Hepatocyte (in vitro differentiated cells): ENCODE measurements at regions not wholly inside any gene's neighbourhood (a gene's known extent, or its start where the extent isn't known, plus 50 kb on each side); places are given as distances from the start of the nearest gene placed in this dataset.

Source experiments
- DNase-seq: peaks from one replicate; pipeline ENCODE4 v3.0.0-alpha.2; 2016; ENCODE audit warnings: low spot score
- H2AFZ ChIP-seq: fragments of 200-600 bp; sonication (generic); 2 replicates; pipeline ENCODE4 v1.6.0; 2016; ENCODE audit warnings: antibody characterized with exemption, mild to moderate bottlenecking
- H3K27ac ChIP-seq: fragments of 200-600 bp; sonication (generic); 2 replicates; pipeline ENCODE4 v1.5.1; 2016; ENCODE audit warnings: mild to moderate bottlenecking
- H3K27me3 ChIP-seq: fragments of 200-600 bp; sonication (generic); 2 replicates; pipeline ENCODE4 v1.6.1; 2016
- H3K36me3 ChIP-seq: fragments of 200-600 bp; sonication (generic); replicated peaks from 2 replicates; pipeline ENCODE4 v1.5.1; 2016; ENCODE audit warnings: low read depth; ENCODE audit not compliant: insufficient read depth
- H3K4me1 ChIP-seq: fragments of 200-600 bp; sonication (generic); 2 replicates; pipeline ENCODE4 v1.5.1; 2016; ENCODE audit warnings: mild to moderate bottlenecking, moderate library complexity; ENCODE audit not compliant: insufficient read depth
- H3K4me2 ChIP-seq: fragments of 200-600 bp; sonication (generic); 2 replicates; pipeline ENCODE4 v1.6.0; 2016
- H3K4me3 ChIP-seq: fragments of 200-600 bp; sonication (generic); 2 replicates; pipeline ENCODE4 v1.5.1; 2016; ENCODE audit warnings: mild to moderate bottlenecking
- H3K79me2 ChIP-seq: fragments of 200-600 bp; sonication (generic); 2 replicates; pipeline ENCODE4 v1.6.0; 2017; ENCODE audit warnings: mild to moderate bottlenecking
- H3K9me2 ChIP-seq: fragments of 200-600 bp; sonication (generic); replicated peaks from 2 replicates; pipeline ENCODE4 v1.6.0; 2017; ENCODE audit warnings: mild to moderate bottlenecking; ENCODE audit not compliant: insufficient read depth
- H3K9me3 ChIP-seq: fragments of 200-600 bp; sonication (generic); 2 replicates; pipeline ENCODE4 v1.5.1; 2016; ENCODE audit warnings: low read depth, mild to moderate bottlenecking
- H4K20me1 ChIP-seq: fragments of 200-600 bp; sonication (generic); 2 replicates; pipeline ENCODE4 v1.6.0; 2016; ENCODE audit warnings: mild to moderate bottlenecking; ENCODE audit not compliant: insufficient read depth, poor library complexity, severe bottlenecking
- EZH2 ChIP-seq: fragments of 200-600 bp; sonication (generic); IDR thresholded peaks from 2 replicates; pipeline ENCODE4 v1.6.1; 2016; ENCODE audit warnings: antibody characterized with exemption, mild to moderate bottlenecking, borderline replicate concordance
- EZH2phosphoT487 ChIP-seq: fragments of 200-600 bp; sonication (generic); IDR thresholded peaks from one replicate; pipeline ENCODE4 v1.6.1; 2018; ENCODE audit warnings: antibody characterized with exemption, mild to moderate bottlenecking, low read depth, moderate library complexity; ENCODE audit not compliant: unreplicated experiment, severe bottlenecking
- WGBS: methylation state at CpG from one replicate; pipeline ENCODE4 v1.1.6; 2016; ENCODE audit warnings: low lambda C conversion rate; ENCODE audit errors: missing lambda C conversion rate; 5-methylcytosine and 5-hydroxymethylcytosine counted together
- TF ChIP-seq, protein P1 (sequence below): fragments of 200-600 bp; sonication (generic); IDR thresholded peaks from 2 replicates; pipeline ENCODE4 v1.5.1; 2016; ENCODE audit warnings: antibody characterized with exemption, mild to moderate bottlenecking; ENCODE audit not compliant: poor library complexity

GRCh38 chr14:44768935-44769334 is 192.8 kb downstream of the KLHL28 start:
- H3K27ac ChIP-seq, result no peak overlapping the region
- H3K36me3 ChIP-seq, result no peaks in the 10 kb centered on the region
- H3K4me3 ChIP-seq, result no peak overlapping the region
- DNase-seq, result no peak
- WGBS, result 95% methylated on average over 1 of the region's 1 CpG
- TF ChIP-seq EZH2 (no peak), EZH2phosphoT487 (no peak)
- TF ChIP-seq, protein P1, sequence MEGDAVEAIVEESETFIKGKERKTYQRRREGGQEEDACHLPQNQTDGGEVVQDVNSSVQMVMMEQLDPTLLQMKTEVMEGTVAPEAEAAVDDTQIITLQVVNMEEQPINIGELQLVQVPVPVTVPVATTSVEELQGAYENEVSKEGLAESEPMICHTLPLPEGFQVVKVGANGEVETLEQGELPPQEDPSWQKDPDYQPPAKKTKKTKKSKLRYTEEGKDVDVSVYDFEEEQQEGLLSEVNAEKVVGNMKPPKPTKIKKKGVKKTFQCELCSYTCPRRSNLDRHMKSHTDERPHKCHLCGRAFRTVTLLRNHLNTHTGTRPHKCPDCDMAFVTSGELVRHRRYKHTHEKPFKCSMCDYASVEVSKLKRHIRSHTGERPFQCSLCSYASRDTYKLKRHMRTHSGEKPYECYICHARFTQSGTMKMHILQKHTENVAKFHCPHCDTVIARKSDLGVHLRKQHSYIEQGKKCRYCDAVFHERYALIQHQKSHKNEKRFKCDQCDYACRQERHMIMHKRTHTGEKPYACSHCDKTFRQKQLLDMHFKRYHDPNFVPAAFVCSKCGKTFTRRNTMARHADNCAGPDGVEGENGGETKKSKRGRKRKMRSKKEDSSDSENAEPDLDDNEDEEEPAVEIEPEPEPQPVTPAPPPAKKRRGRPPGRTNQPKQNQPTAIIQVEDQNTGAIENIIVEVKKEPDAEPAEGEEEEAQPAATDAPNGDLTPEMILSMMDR, result no peak
- no peaks in the 10 kb centered on the region for H3K27me3 ChIP-seq
- no peak overlapping the region for H3K4me2 ChIP-seq
- H3K4me1 ChIP-seq, result no peaks in the 10 kb centered on the region
- H3K9me3 ChIP-seq, result no peaks in the 10 kb centered on the region
- H3K9me2 ChIP-seq, result no peaks in the 10 kb centered on the region
- H2AFZ ChIP-seq, result no peak overlapping the region
- H3K79me2 ChIP-seq, result no peaks in the 10 kb centered on the region
- H4K20me1 ChIP-seq, result no peaks in the 10 kb centered on the region

- H3K27me3 ChIP-seq, result no peaks in the 10 kb centered on the region
- no peak for DNase-seq
- H2AFZ ChIP-seq, result no peak overlapping the region
- H3K36me3 ChIP-seq, result no peaks in the 10 kb centered on the region
- 71% methylated on average over 5 of the region's 5 CpGs for WGBS
- no peaks in the 10 kb centered on the region for H3K4me1 ChIP-seq
- H3K4me3 ChIP-seq, result no peak overlapping the region
- TF ChIP-seq EZH2phosphoT487 (no peak), EZH2 (no peak)
- TF ChIP-seq, protein P1, result no peak
- H3K9me2 ChIP-seq, result no peaks in the 10 kb centered on the region
- no peaks in the 10 kb centered on the region for H4K20me1 ChIP-seq
- no peak overlapping the region for H3K27ac ChIP-seq
- H3K4me2 ChIP-seq, result no peak overlapping the region
- H3K79me2 ChIP-seq, result no peaks in the 10 kb centered on the region
- H3K9me3 ChIP-seq, result no peaks in the 10 kb centered on the region
Measured at GRCh38 chr14:44767646-44768173, 194.0 kb downstream of the KLHL28 start.

DNA sequence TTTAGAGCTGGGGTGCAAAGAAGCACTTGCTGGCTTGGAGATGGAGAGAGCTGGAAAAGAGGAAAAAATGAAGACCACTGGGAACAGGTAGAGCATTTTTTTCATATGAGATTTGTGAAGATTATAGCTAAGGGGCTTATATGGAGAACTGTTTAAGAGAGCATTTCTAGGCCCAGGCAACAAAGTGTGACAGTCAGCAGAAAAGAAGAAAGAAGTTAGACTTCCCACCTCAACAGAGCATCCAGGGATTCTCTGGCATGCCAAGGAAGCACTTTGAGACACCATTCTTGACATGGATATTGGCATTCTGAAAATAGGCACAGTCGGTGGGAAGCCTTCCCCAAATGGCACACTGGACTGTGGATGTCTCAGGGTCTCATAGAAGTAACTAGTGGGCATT is 195.5 kb downstream of the KLHL28 start:
- WGBS, result 93% methylated on average over 1 of the region's 1 CpG
- DNase-seq, result no peak
- TF ChIP-seq, protein P1, result no peak
- TF ChIP-seq EZH2phosphoT487, result no peak
- TF ChIP-seq EZH2, result no peak
- Histone ChIP-seq H3K9me2 (no peaks in the 10 kb centered on the region), H3K4me2 (no peak overlapping the region), H3K79me2 (no peaks in the 10 kb centered on the region), H3K36me3 (no peaks in the 10 kb centered on the region), H4K20me1 (no peaks in the 10 kb centered on the region), H3K4me1 (no peaks in the 10 kb centered on the region), H2AFZ (no peak overlapping the region), H3K27me3 (no peaks in the 10 kb centered on the region), H3K27ac (no peak overlapping the region), H3K9me3 (no peaks in the 10 kb centered on the region), H3K4me3 (no peak overlapping the region)

DNA sequence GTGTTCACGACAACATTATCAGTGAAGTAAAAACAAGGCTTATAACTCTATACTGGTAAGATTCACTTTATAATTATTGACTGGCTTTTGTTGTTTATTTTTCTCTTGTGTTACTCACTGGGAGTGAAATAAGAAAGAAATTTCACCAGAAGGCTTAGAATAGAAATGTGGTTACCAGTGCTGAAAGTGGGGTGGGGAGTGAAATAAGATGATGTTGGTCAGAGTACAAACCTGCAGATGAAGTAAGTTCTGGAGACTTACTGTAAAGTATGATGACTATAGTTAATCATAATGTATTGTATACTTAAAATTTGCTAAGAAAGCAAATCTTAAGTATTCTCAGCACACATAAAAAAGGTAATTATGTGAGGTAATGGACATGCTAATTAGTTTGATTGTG is 198.4 kb downstream of the KLHL28 start:
- Histone ChIP-seq H3K4me1 (no peaks in the 10 kb centered on the region), H3K27me3 (no peaks in the 10 kb centered on the region), H3K79me2 (no peaks in the 10 kb centered on the region), H3K9me3 (no peaks in the 10 kb centered on the region), H3K4me3 (no peak overlapping the region), H3K4me2 (no peak overlapping the region), H4K20me1 (no peaks in the 10 kb centered on the region), H2AFZ (no peak overlapping the region), H3K36me3 (no peaks in the 10 kb centered on the region), H3K9me2 (no peaks in the 10 kb centered on the region), H3K27ac (no peak overlapping the region)
- no peak for TF ChIP-seq EZH2phosphoT487
- no peak for TF ChIP-seq EZH2
- TF ChIP-seq, protein P1, result no peak
- WGBS, result 77% methylated on average over 1 of the region's 1 CpG
- no peak for DNase-seq
